Mesendoderm (in vitro differentiated cells): ENCODE measurements at regions not wholly inside any gene's neighbourhood (a gene's known extent, or its start where the extent isn't known, plus 50 kb on each side); places are given as distances from the start of the nearest gene placed in this dataset.

Source experiments
- DNase-seq: peaks from one replicate; pipeline ENCODE4 v3.0.0; 2013
- H2AK5ac ChIP-seq: 2 replicates; pipeline ENCODE4 v1.6.1; 2013; ENCODE audit warnings: low read length, inconsistent platforms
- H2BK120ac ChIP-seq: 2 replicates; pipeline ENCODE4 v1.6.1; 2013; ENCODE audit warnings: low read depth, mild to moderate bottlenecking, low read length, moderate library complexity, mixed read lengths
- H2BK15ac ChIP-seq: replicated peaks from 2 replicates; pipeline ENCODE4 v1.6.1; 2013; ENCODE audit warnings: low read depth, mild to moderate bottlenecking, moderate library complexity
- H2BK5ac ChIP-seq: 2 replicates; pipeline ENCODE4 v1.6.1; 2013; ENCODE audit warnings: low read length, inconsistent platforms
- H3K18ac ChIP-seq: 2 replicates; pipeline ENCODE4 v1.6.1; 2013; ENCODE audit warnings: mild to moderate bottlenecking, low read length, mixed read lengths
- H3K23ac ChIP-seq: one replicate; pipeline ENCODE4 v1.6.1; 2013; ENCODE audit warnings: low read length
- H3K27ac ChIP-seq: 2 replicates; pipeline ENCODE4 v1.5.1; 2013; ENCODE audit warnings: low read depth, mild to moderate bottlenecking, inconsistent platforms, low read length, moderate library complexity
- H3K27me3 ChIP-seq: 2 replicates; pipeline ENCODE4 v1.6.1; 2013; ENCODE audit warnings: low read length, control low read depth, mild to moderate bottlenecking, inconsistent platforms; ENCODE audit not compliant: insufficient read depth, poor library complexity
- H3K36me3 ChIP-seq: 2 replicates; pipeline ENCODE4 v1.6.1; 2013; ENCODE audit warnings: low read length, inconsistent platforms; ENCODE audit not compliant: control insufficient read depth, insufficient read depth
- H3K4ac ChIP-seq: one replicate; pipeline ENCODE4 v1.6.1; 2013; ENCODE audit warnings: low read depth, mild to moderate bottlenecking, low read length, moderate library complexity
- H3K4me1 ChIP-seq: 2 replicates; pipeline ENCODE4 v1.6.1; 2013; ENCODE audit warnings: low read depth, low read length, inconsistent platforms; ENCODE audit not compliant: control insufficient read depth
- H3K4me2 ChIP-seq: 2 replicates; pipeline ENCODE4 v1.6.1; 2013; ENCODE audit warnings: low read length
- H3K4me3 ChIP-seq: 2 replicates; pipeline ENCODE4 v1.5.1; 2013; ENCODE audit warnings: mild to moderate bottlenecking, low read length
- H3K56ac ChIP-seq: one replicate; pipeline ENCODE4 v1.6.1; 2013; ENCODE audit warnings: low read length
- H3K79me1 ChIP-seq: 2 replicates; pipeline ENCODE4 v1.6.1; 2013; ENCODE audit warnings: low read length, inconsistent platforms
- H3K79me2 ChIP-seq: 2 replicates; pipeline ENCODE4 v1.6.1; 2013; ENCODE audit warnings: mild to moderate bottlenecking, low read length; ENCODE audit not compliant: control insufficient read depth, insufficient read depth
- H3K9ac ChIP-seq: 2 replicates; pipeline ENCODE4 v1.6.1; 2013; ENCODE audit warnings: low read length, inconsistent platforms
- H4K5ac ChIP-seq: one replicate; pipeline ENCODE4 v1.6.1; 2013; ENCODE audit warnings: low read length
- H4K8ac ChIP-seq: one replicate; pipeline ENCODE4 v1.6.1; 2013; ENCODE audit warnings: low read depth, mild to moderate bottlenecking, control low read depth, low read length, moderate library complexity
- WGBS: extraction: QIAGEN DNeasy Blood & Tissue Kit; methylation state at CpG from one replicate; pipeline ENCODE4 v1.1.7; 2013; ENCODE audit warnings: low lambda C conversion rate, missing lambda C conversion rate; ENCODE audit not compliant: insufficient coverage; ENCODE audit errors: extremely low coverage; 5-methylcytosine and 5-hydroxymethylcytosine counted together

GRCh38 chr4:23660865-23661264 is 229.0 kb downstream of the PPARGC1A start:
- WGBS: no CpG with 5 or more reads among the region's 2 CpGs
- no peak overlapping the region for H2BK120ac ChIP-seq
- no peak overlapping the region for H3K18ac ChIP-seq
- H3K79me1 ChIP-seq: no peaks in the 10 kb centered on the region
- no peak overlapping the region for H3K9ac ChIP-seq
- H3K23ac ChIP-seq: no peak overlapping the region
- H3K79me2 ChIP-seq: no peaks in the 10 kb centered on the region
- H4K5ac ChIP-seq: no peak overlapping the region
- H3K27ac ChIP-seq: no peak overlapping the region
- H3K56ac ChIP-seq: no peak overlapping the region
- H3K4me2 ChIP-seq: no peak overlapping the region
- H3K36me3 ChIP-seq: no peaks in the 10 kb centered on the region
- H3K4me1 ChIP-seq: no peaks in the 10 kb centered on the region
- H3K27me3 ChIP-seq: no peaks in the 10 kb centered on the region
- H3K4ac ChIP-seq: no peak overlapping the region
- H2BK5ac ChIP-seq: no peak overlapping the region
- DNase-seq: no peak
- no peak overlapping the region for H3K4me3 ChIP-seq
- H2BK15ac ChIP-seq: no peak overlapping the region
- H2AK5ac ChIP-seq: no peak overlapping the region
- no peak overlapping the region for H4K8ac ChIP-seq

- Histone ChIP-seq H3K4me1 (no peaks in the 10 kb centered on the region), H3K9ac (no peak overlapping the region), H3K4me2 (no peak overlapping the region), H3K23ac (no peak overlapping the region), H3K4me3 (no peak overlapping the region), H3K36me3 (no peaks in the 10 kb centered on the region), H3K4ac (no peak overlapping the region), H4K5ac (no peak overlapping the region), H3K27me3 (no peaks in the 10 kb centered on the region), H2BK120ac (no peak overlapping the region), H4K8ac (no peak overlapping the region), H2BK15ac (no peak overlapping the region), H3K18ac (no peak overlapping the region), H3K79me1 (no peaks in the 10 kb centered on the region), H2BK5ac (no peak overlapping the region), H3K56ac (no peak overlapping the region), H3K79me2 (no peaks in the 10 kb centered on the region), H3K27ac (no peak overlapping the region), H2AK5ac (no peak overlapping the region)
- WGBS: no CpG with 5 or more reads among the region's 1 CpG
- no peak for DNase-seq
These were observed 235.1 kb downstream of the PPARGC1A start for GRCh38 chr4:23654791-23655190.

GRCh38 chr4:23648854-23649596 is 240.8 kb downstream of the PPARGC1A start:
- Histone ChIP-seq H3K4me3 (no peak overlapping the region), H4K8ac (no peak overlapping the region), H3K4me2 (no peak overlapping the region), H2BK15ac (no peak overlapping the region), H2BK5ac (no peak overlapping the region), H3K36me3 (no peaks in the 10 kb centered on the region), H3K23ac (no peak overlapping the region), H4K5ac (no peak overlapping the region), H3K27me3 (no peaks in the 10 kb centered on the region), H2BK120ac (no peak overlapping the region), H3K4me1 (no peaks in the 10 kb centered on the region), H3K27ac (no peak overlapping the region), H3K4ac (no peak overlapping the region), H3K56ac (no peak overlapping the region), H3K79me2 (no peaks in the 10 kb centered on the region), H2AK5ac (no peak overlapping the region), H3K9ac (no peak overlapping the region), H3K79me1 (no peaks in the 10 kb centered on the region), H3K18ac (no peak overlapping the region)
- no peak for DNase-seq
- no CpG with 5 or more reads among the region's 7 CpGs for WGBS

- no peak overlapping the region for H3K4ac ChIP-seq
- no peak overlapping the region for H3K23ac ChIP-seq
- no peak overlapping the region for H2BK15ac ChIP-seq
- no peak overlapping the region for H4K5ac ChIP-seq
- H3K4me3 ChIP-seq: no peak overlapping the region
- no peak overlapping the region for H3K4me2 ChIP-seq
- no peak overlapping the region for H4K8ac ChIP-seq
- H3K79me2 ChIP-seq: no peaks in the 10 kb centered on the region
- H3K27ac ChIP-seq: no peak overlapping the region
- no peak overlapping the region for H3K56ac ChIP-seq
- no peaks in the 10 kb centered on the region for H3K4me1 ChIP-seq
- H2BK5ac ChIP-seq: no peak overlapping the region
- no CpG with 5 or more reads among the region's 1 CpG for WGBS
- no peaks in the 10 kb centered on the region for H3K27me3 ChIP-seq
- no peak overlapping the region for H3K18ac ChIP-seq
- no peak for DNase-seq
- no peaks in the 10 kb centered on the region for H3K36me3 ChIP-seq
- no peak overlapping the region for H2BK120ac ChIP-seq
- no peaks in the 10 kb centered on the region for H3K79me1 ChIP-seq
- H3K9ac ChIP-seq: no peak overlapping the region
- H2AK5ac ChIP-seq: no peak overlapping the region
These were observed 254.4 kb downstream of the PPARGC1A start for GRCh38 chr4:23635468-23635867.

GRCh38 chr4:23631255-23631950 is 258.4 kb downstream of the PPARGC1A start:
- H3K79me2 ChIP-seq: no peaks in the 10 kb centered on the region
- H4K8ac ChIP-seq: no peak overlapping the region
- no peaks in the 10 kb centered on the region for H3K36me3 ChIP-seq
- H3K4me2 ChIP-seq: no peak overlapping the region
- H3K27me3 ChIP-seq: no peaks in the 10 kb centered on the region
- no peaks in the 10 kb centered on the region for H3K79me1 ChIP-seq
- no peak overlapping the region for H2BK120ac ChIP-seq
- no peak overlapping the region for H3K23ac ChIP-seq
- DNase-seq: peak; percentile 52
- H3K9ac ChIP-seq: no peak overlapping the region
- no peak overlapping the region for H3K56ac ChIP-seq
- WGBS: no CpG with 5 or more reads among the region's 4 CpGs
- no peak overlapping the region for H3K4ac ChIP-seq
- H4K5ac ChIP-seq: no peak overlapping the region
- H2BK15ac ChIP-seq: no peak overlapping the region
- H2AK5ac ChIP-seq: no peak overlapping the region
- H3K18ac ChIP-seq: peak overlapping the region; percentile 64
- no peaks in the 10 kb centered on the region for H3K4me1 ChIP-seq
- no peak overlapping the region for H3K4me3 ChIP-seq
- no peak overlapping the region for H3K27ac ChIP-seq
- H2BK5ac ChIP-seq: no peak overlapping the region
